GM19238 (cell line): ENCODE measurements at regions not wholly inside any gene's neighbourhood (a gene's known extent, or its start where the extent isn't known, plus 50 kb on each side); places are given as distances from the start of the nearest gene placed in this dataset.

Source experiments
- DNase-seq: peaks from one replicate; pipeline ENCODE4 v3.0.0; 2011; ENCODE audit warnings: low spot score; ENCODE audit not compliant: insufficient read length

- no peak for DNase-seq
Observed at GRCh38 chr13:39892721-39893685, 237.5 kb downstream of the COG6 start.

GRCh38 chr13:39893808-39894207 lies 238.3 kb downstream of the COG6 start:
- DNase-seq, result no peak

- no peak for DNase-seq
Observed at GRCh38 chr13:39894586-39894985, 239.1 kb downstream of the COG6 start.

GRCh38 chr13:39895254-39895653 lies 239.8 kb downstream of the COG6 start:
- no peak for DNase-seq

- no peak for DNase-seq
Observed at GRCh38 chr13:39897636-39898035, 242.2 kb downstream of the COG6 start.

GRCh38 chr13:39900106-39900750 lies 244.8 kb downstream of the COG6 start:
- no peak for DNase-seq

- DNase-seq, result no peak
Observed at GRCh38 chr13:39904959-39905358, 249.5 kb downstream of the COG6 start.

GRCh38 chr13:39909634-39910033 lies 254.2 kb downstream of the COG6 start:
- DNase-seq, result no peak

GRCh38 chr13:39910041-39910440 lies 254.6 kb downstream of the COG6 start:
- no peak for DNase-seq

- DNase-seq, result no peak
Observed at GRCh38 chr13:39910833-39911232, 255.4 kb downstream of the COG6 start.

- no peak for DNase-seq
Observed at GRCh38 chr13:39913339-39913738, 257.9 kb downstream of the COG6 start.

GRCh38 chr13:39913928-39914327 lies 258.5 kb downstream of the COG6 start:
- no peak for DNase-seq

- DNase-seq, result no peak
Observed at GRCh38 chr13:39915418-39915817, 260.0 kb downstream of the COG6 start.

GRCh38 chr13:39916330-39916729 lies 260.9 kb downstream of the COG6 start:
- DNase-seq, result no peak

- DNase-seq, result no peak
Observed at GRCh38 chr13:39918620-39919236, 263.3 kb downstream of the COG6 start.

- DNase-seq, result no peak
Observed at GRCh38 chr13:39920613-39921012, 265.2 kb downstream of the COG6 start.

- no peak for DNase-seq
Observed at GRCh38 chr13:39926345-39926744, 270.9 kb downstream of the COG6 start.

- no peak for DNase-seq
Observed at GRCh38 chr13:39928261-39928660, 272.8 kb downstream of the COG6 start.

- DNase-seq, result no peak
Observed at GRCh38 chr13:39929583-39929982, 274.1 kb downstream of the COG6 start.

GRCh38 chr13:39930060-39930459 lies 274.6 kb downstream of the COG6 start:
- no peak for DNase-seq

GRCh38 chr13:39930544-39931444 lies 275.3 kb downstream of the COG6 start:
- no peak for DNase-seq
